ENCODE measurements at regions not wholly inside any gene's neighbourhood (a gene's known extent, or its start where the extent isn't known, plus 50 kb on each side); places are given as distances from the start of the nearest gene placed in this dataset.

DNA sequence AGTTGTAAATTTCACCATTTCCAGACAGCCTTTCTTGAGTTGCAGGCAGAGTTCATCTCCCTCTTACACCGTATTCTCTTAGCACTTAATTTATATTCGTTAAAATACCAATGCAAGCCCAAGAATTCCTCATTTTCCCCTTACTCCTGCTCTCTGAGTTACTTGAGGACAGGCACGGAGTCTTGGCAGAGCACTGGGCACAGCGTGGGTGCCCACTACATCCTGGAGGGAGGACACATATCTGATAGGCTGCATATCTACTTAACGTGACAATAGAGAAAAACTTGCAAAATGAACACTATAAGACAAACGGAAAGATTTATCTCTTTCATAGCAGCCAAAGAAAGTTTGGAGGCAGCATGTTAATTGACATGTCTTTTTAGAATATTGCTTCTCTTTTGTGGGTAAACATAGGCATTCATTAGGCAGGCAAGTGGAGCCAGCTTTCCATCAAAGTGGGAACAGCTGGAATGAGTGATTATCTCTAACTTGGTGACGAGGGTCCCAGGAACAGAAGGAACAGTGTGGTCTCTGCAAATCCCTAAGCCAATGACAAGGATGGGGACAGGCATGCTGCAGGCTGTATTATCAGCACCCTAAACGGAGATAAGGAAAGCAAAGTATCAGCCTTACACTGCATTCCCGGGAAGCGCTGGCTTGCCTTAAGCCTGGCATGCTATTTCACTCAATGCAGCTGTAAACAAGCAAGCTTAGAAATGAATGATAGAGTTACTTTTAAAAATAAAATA, 116.5 kb downstream of the RTP4 start:
- Histone ChIP-seq H3K9me3 (replicated peaks; ENCODE audit: control insufficient read depth, insufficient read depth, low read length) (no peaks in the 10 kb centered on the region), H3K36me3 (ENCODE audit: control insufficient read depth in 2 of 2, extremely low read depth in 1 of 2, insufficient read depth in 2 of 2, low read length in 2 of 2) (no peaks in the 10 kb centered on the region), H3K79me2 (ENCODE audit: control insufficient read depth, insufficient read depth, low read length) (no peaks in the 10 kb centered on the region), H3K9me1 (replicated peaks; ENCODE audit: control insufficient read depth, extremely low read depth, insufficient read depth, low read length) (no peaks in the 10 kb centered on the region), H3K4me1 (ENCODE audit: control insufficient read depth, extremely low read depth, insufficient read depth, low read length) (no peaks in the 10 kb centered on the region), H3K9ac (replicated peaks; ENCODE audit: extremely low read depth, insufficient read depth, low read length) (no peak overlapping the region), H3K27ac (ENCODE audit: insufficient read depth, low read depth, low read length) (no peak overlapping the region), H2AFZ (ENCODE audit: low read depth, low read length) (no peak overlapping the region), H3K4me2 (ENCODE audit: insufficient read depth, low read length) (no peak overlapping the region), H3K27me3 (ENCODE audit: control insufficient read depth in 2 of 2, insufficient read depth in 2 of 2, low read length in 2 of 2) (no peaks in the 10 kb centered on the region), H3K4me3 (replicated peaks in 1 of 3; ENCODE audit: insufficient read depth in 1 of 3, low read depth in 1 of 3, low read length in 3 of 3) (no peak overlapping the region), H4K20me1 (replicated peaks; ENCODE audit: control insufficient read depth, extremely low read depth, insufficient read depth, low read length) (no peaks in the 10 kb centered on the region)
- TF ChIP-seq, protein P1, sequence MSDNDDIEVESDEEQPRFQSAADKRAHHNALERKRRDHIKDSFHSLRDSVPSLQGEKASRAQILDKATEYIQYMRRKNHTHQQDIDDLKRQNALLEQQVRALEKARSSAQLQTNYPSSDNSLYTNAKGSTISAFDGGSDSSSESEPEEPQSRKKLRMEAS (IDR thresholded peaks at IDR 0.05; ENCODE audit: insufficient read depth, insufficient read length) = no peak
- TF ChIP-seq POLR2AphosphoS5 (IDR thresholded peaks at IDR 0.05; ENCODE audit: insufficient read depth, low read depth, low read length) = no peak
- no peak for TF ChIP-seq GATA2 (IDR thresholded peaks at IDR 0.05; ENCODE audit: insufficient read depth, insufficient read length, low read depth, low read length)
- TF ChIP-seq EZH2 (IDR thresholded peaks at IDR 0.05; ENCODE audit: borderline replicate concordance, low read depth, low read length, severe bottlenecking) = no peak
- TF ChIP-seq JUN (IDR thresholded peaks at IDR 0.05; ENCODE audit: borderline replicate concordance, insufficient read depth, insufficient read length, low read depth) = no peak
- TF ChIP-seq MYC (IDR thresholded peaks at IDR 0.05; ENCODE audit: low read depth, low read length) = no peak
- TF ChIP-seq POLR2A (IDR thresholded peaks at IDR 0.05; ENCODE audit: low read depth, low read length) = no peak
- no peak for TF ChIP-seq FOS (IDR thresholded peaks at IDR 0.05; ENCODE audit: borderline replicate concordance, insufficient read depth, low read length)
- TF ChIP-seq, protein P2, sequence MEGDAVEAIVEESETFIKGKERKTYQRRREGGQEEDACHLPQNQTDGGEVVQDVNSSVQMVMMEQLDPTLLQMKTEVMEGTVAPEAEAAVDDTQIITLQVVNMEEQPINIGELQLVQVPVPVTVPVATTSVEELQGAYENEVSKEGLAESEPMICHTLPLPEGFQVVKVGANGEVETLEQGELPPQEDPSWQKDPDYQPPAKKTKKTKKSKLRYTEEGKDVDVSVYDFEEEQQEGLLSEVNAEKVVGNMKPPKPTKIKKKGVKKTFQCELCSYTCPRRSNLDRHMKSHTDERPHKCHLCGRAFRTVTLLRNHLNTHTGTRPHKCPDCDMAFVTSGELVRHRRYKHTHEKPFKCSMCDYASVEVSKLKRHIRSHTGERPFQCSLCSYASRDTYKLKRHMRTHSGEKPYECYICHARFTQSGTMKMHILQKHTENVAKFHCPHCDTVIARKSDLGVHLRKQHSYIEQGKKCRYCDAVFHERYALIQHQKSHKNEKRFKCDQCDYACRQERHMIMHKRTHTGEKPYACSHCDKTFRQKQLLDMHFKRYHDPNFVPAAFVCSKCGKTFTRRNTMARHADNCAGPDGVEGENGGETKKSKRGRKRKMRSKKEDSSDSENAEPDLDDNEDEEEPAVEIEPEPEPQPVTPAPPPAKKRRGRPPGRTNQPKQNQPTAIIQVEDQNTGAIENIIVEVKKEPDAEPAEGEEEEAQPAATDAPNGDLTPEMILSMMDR (IDR thresholded peaks at IDR 0.05; ENCODE audit: extremely low read depth in 1 of 2, insufficient read depth in 1 of 2, low read depth in 1 of 2, low read length in 2 of 2) = no peak
- CTCF ChIA-PET = interaction anchor here (1.5 kb wide), 1 partner anchor 195 kb away, joined by 3 read pairs; no protein-coding TSS in a partner anchor
- intact Hi-C loops (cut with micrococcal nuclease) = no loop called here
- DNase-seq (ENCODE audit: low read depth, low spot score) = no peak
- no TSS peak for BruUV-seq (replicated peaks)
- POLR2A ChIA-PET = no interaction called here
- no peak for FAIRE-seq
- dilution Hi-C loops (cut with MboI; ENCODE audit: extremely low pct_ligation_motif_present, low sequenced_read_pairs) = no loop called here
